Transverse colon (tissue), 4 donors: ENCODE measurements at regions not wholly inside any gene's neighbourhood (a gene's known extent, or its start where the extent isn't known, plus 50 kb on each side); places are given as distances from the start of the nearest gene placed in this dataset.
"Not testable (repeated sequence)": the region's sequence is repeated elsewhere in the genome, so short reads cannot be mapped to it uniquely, and the experiment has no call there.

Experiments used
- DNase-seq: peaks from one replicate; pipeline ENCODE4 v3.0.0-alpha.2; 2019
- H3K27ac ChIP-seq, 4 donors: fragments of 200-600 bp; sonication (generic); 2 replicates each; pipeline ENCODE4 v1.5.1; 2016 to 2018; ENCODE audit warnings: inconsistent platforms in 4 of 4
- H3K27me3 ChIP-seq: fragments of 200-600 bp; sonication (generic); 2 replicates; pipeline ENCODE4 v1.5.1; 2017; ENCODE audit warnings: inconsistent platforms
- H3K36me3 ChIP-seq, 4 donors: fragments of 200-600 bp; sonication (generic); 2 replicates each; pipeline ENCODE4 v1.5.1; 2017 to 2019; ENCODE audit warnings: inconsistent platforms in 4 of 4
- H3K4me1 ChIP-seq, 4 donors: fragments of 200-600 bp; sonication (generic); 2 replicates each; pipeline ENCODE4 v1.5.1; 2017 to 2020; ENCODE audit warnings: inconsistent platforms in 4 of 4
- H3K4me3 ChIP-seq, 4 donors: fragments of 200-600 bp; sonication (generic); 1 replicate in 1 of 4; 2 replicates in 3 of 4; pipeline versions ENCODE4 v1.5.1 to v1.6.1; 2017 to 2019; ENCODE audit warnings: inconsistent platforms in 4 of 4
- H3K9me3 ChIP-seq, 2 donors: fragments of 200-600 bp; sonication (generic); 2 replicates each; pipeline ENCODE4 v1.5.1; 2017 to 2019; ENCODE audit warnings: inconsistent platforms in 2 of 2
- CTCF ChIP-seq, 5 experiments: fragments of 200-600 bp in 3 of 5; fragments of 450-650 bp in 2 of 5; sonication (generic) in 3 of 5; IDR thresholded peaks; 1 replicate in 2 of 5; 2 replicates in 3 of 5; pipeline ENCODE4 v1.5.1; 2016 to 2017; ENCODE audit warnings: antibody characterized with exemption in 5 of 5, inconsistent platforms in 3 of 5, mild to moderate bottlenecking in 2 of 5, moderate library complexity in 1 of 5
- EP300 ChIP-seq: sonication (generic); formaldehyde crosslinking; IDR thresholded peaks from one replicate; pipeline ENCODE4 v1.6.1; 2017; ENCODE audit warnings: antibody characterized with exemption, low read depth
- POLR2A ChIP-seq: fragments of 450-650 bp; IDR thresholded peaks from one replicate; pipeline ENCODE4 v1.6.1; 2016; ENCODE audit warnings: antibody characterized with exemption, mild to moderate bottlenecking, moderate library complexity
- POLR2AphosphoS5 ChIP-seq, 3 donors: sonication (generic); formaldehyde crosslinking; IDR thresholded peaks; one replicate each; pipeline ENCODE4 v1.6.1; 2016; ENCODE audit warnings: antibody characterized with exemption in 3 of 3
- WGBS, 2 donors: methylation state at CpG; one replicate each; pipeline ENCODE4 v1.1.5; 2018; ENCODE audit warnings: low coverage in 1 of 2; 5-methylcytosine and 5-hydroxymethylcytosine counted together
- in situ Hi-C, 4 donors: fragments of 200-750 bp; cut with MboI; loops; one replicate each; pipeline versions ENCODE4 v1.15.0 to v1.15.1; 2017; ENCODE audit warnings: low sequenced_read_pairs in 3 of 4, low pct_ligation_motif_present in 1 of 4, low pct_unique_long_range_greater_than_20kb in 1 of 4
- intact Hi-C: fragments of 100-400 bp; cut with DNase I; formaldehyde crosslinking; loops from one replicate; pipeline ENCODE4 v1.15.1; 2023; ENCODE audit warnings: low total_unique reads

DNA sequence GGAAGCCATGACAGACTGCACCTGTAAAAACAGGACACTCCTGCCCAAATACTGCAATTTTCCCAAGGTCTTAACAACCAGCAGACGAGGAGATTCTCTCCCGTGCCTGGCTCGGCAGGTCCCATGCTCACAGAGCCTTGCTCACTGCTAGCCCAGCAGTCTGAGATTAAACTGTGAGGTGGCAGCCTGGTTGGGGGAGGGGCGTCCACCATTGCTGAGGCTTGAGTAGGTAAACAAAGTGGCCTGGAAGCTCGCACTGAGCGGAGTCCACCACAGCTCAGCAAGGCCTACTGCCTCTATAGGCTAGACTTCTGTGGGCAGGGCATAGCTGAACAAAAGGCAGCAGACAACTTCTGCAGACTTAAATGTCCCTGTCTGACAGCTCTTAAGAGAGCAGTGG is 80.3 kb downstream of the ANXA5 start:
- H3K9me3 ChIP-seq, intact Hi-C loops, H3K4me3 ChIP-seq, H3K36me3 ChIP-seq, H3K27me3 ChIP-seq, DNase-seq, H3K4me1 ChIP-seq, H3K27ac ChIP-seq, in situ Hi-C loops: not testable (repeated sequence)
- WGBS, 2 donors: 64% methylated on average over 6 of the region's 6 CpGs; no CpG with 5 or more reads in 1 of the 2 donors

GRCh38 chr4:121614101-121614500 is 82.7 kb downstream of the ANXA5 start:
- Histone ChIP-seq H3K4me1 (no peaks in the 10 kb centered on the region), H3K27me3 (no peaks in the 10 kb centered on the region), H3K4me3 (no peak overlapping the region), H3K9me3 (no peaks in the 10 kb centered on the region), H3K27ac (no peak overlapping the region), H3K36me3 (no peaks in the 10 kb centered on the region)
- DNase-seq: no peak
- in situ Hi-C loops: no loop called here
- intact Hi-C loops: no loop called here
- TF ChIP-seq POLR2AphosphoS5 (IDR thresholded peaks at IDR 0.05) (no peak), EP300 (no peak), POLR2A (no peak), CTCF (IDR thresholded peaks at IDR 0.05) (no peak)

GRCh38 chr4:121599049-121599448 is 97.7 kb downstream of the ANXA5 start:
- H3K4me3 ChIP-seq: no peak overlapping the region
- H3K27me3 ChIP-seq: no peaks in the 10 kb centered on the region
- H3K27ac ChIP-seq: no peak overlapping the region
- H3K36me3 ChIP-seq: no peaks in the 10 kb centered on the region
- DNase-seq: no peak
- intact Hi-C loops: no loop called here
- 37 to 43% methylated on average over 3 of the region's 3 CpGs for WGBS, 2 donors
- in situ Hi-C loops: no loop called here
- no peaks in the 10 kb centered on the region for H3K4me1 ChIP-seq
- no peaks in the 10 kb centered on the region for H3K9me3 ChIP-seq
- TF ChIP-seq POLR2A (no peak), CTCF (IDR thresholded peaks at IDR 0.05) (no peak), POLR2AphosphoS5 (IDR thresholded peaks at IDR 0.05) (no peak), EP300 (no peak)

DNA sequence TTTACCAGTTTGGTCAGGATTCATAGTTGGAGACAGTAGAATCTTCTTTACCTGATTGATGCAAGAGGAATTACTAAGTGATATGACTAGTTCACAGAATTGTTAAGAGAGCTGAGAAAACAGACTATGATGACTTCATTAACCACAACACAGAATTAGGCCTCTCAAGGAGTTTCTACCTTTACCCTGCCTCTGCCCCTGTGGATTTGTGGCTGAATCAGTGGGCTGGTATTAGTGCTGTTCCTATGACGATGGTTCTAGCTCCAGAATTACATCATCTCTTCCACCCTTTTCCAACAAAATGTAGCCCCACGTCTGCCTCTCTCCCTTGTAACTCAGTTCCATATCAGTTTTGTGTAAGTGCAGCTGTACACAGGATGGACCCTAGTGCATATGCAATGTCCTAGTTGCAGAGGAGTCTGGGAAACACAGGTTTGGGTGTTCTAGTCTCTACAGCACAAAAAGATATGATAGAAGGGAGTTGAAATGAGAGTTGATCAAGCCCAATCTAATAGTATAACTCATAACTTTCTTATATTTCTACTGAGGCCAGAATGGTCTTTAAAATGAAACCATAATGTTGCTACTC is 99.3 kb downstream of the ANXA5 start:
- DNase-seq: no peak
- Histone ChIP-seq H3K27me3 (no peaks in the 10 kb centered on the region), H3K9me3 (no peaks in the 10 kb centered on the region), H3K27ac (no peak overlapping the region), H3K36me3 (no peaks in the 10 kb centered on the region), H3K4me1 (no peaks in the 10 kb centered on the region), H3K4me3 (no peak overlapping the region)
- no peak for TF ChIP-seq POLR2A
- no peak for TF ChIP-seq EP300
- TF ChIP-seq POLR2AphosphoS5 (IDR thresholded peaks at IDR 0.05): no peak
- no peak for TF ChIP-seq CTCF (IDR thresholded peaks at IDR 0.05)
- intact Hi-C loops (no loop called here), in situ Hi-C loops (no loop called here)
- WGBS, 2 donors: 59 to 60% methylated on average over 1 to 2 of the region's 2 CpGs

GRCh38 chr4:121594796-121595526 is 101.8 kb downstream of the ANXA5 start:
- Histone ChIP-seq H3K9me3 (no peaks in the 10 kb centered on the region), H3K4me3 (no peak overlapping the region), H3K4me1 (no peaks in the 10 kb centered on the region), H3K27me3 (no peaks in the 10 kb centered on the region), H3K36me3 (no peaks in the 10 kb centered on the region), H3K27ac (no peak overlapping the region)
- in situ Hi-C loops: no loop called here
- intact Hi-C loops: no loop called here
- no peak for TF ChIP-seq EP300
- no peak for TF ChIP-seq POLR2AphosphoS5 (IDR thresholded peaks at IDR 0.05)
- TF ChIP-seq POLR2A: no peak
- no peak for TF ChIP-seq CTCF (IDR thresholded peaks at IDR 0.05)
- DNase-seq: no peak
- 72 to 79% methylated on average over 3 of the region's 3 CpGs for WGBS, 2 donors
